ENCODE measurements at regions not wholly inside any gene's neighbourhood (a gene's known extent, or its start where the extent isn't known, plus 50 kb on each side); places are given as distances from the start of the nearest gene placed in this dataset.

DNA sequence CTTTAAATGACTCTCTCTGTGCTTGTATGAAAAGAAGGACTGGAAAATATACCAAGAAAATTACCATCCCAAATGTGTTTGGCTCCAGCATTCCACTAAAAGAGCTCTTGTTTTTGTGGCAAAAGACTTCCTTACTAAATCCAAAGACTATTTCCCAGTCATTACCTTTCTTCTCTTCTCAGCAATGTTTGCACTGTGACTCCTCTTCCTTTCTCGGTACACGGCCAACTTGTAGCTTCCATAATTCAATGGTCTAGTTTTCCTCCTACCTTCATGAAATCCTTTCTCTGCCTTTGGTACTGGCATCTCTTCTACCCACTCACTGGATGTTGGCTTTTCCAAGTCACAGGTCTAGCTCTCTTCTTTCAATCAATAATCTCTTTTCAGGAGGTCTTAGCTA, 568.5 kb upstream of the JAG1 start:
- Histone ChIP-seq H3K27ac (no peak overlapping the region), H3K27me3 (no peaks in the 10 kb centered on the region), H3K9me3 (no peaks in the 10 kb centered on the region), H3K4me1 (no peaks in the 10 kb centered on the region), H3K36me3 (no peaks in the 10 kb centered on the region), H3K4me3 (no peak overlapping the region)
- DNase-seq: no peak
- TF ChIP-seq POLR2A (IDR thresholded peaks at IDR 0.05): no peak
- TF ChIP-seq, protein P1, sequence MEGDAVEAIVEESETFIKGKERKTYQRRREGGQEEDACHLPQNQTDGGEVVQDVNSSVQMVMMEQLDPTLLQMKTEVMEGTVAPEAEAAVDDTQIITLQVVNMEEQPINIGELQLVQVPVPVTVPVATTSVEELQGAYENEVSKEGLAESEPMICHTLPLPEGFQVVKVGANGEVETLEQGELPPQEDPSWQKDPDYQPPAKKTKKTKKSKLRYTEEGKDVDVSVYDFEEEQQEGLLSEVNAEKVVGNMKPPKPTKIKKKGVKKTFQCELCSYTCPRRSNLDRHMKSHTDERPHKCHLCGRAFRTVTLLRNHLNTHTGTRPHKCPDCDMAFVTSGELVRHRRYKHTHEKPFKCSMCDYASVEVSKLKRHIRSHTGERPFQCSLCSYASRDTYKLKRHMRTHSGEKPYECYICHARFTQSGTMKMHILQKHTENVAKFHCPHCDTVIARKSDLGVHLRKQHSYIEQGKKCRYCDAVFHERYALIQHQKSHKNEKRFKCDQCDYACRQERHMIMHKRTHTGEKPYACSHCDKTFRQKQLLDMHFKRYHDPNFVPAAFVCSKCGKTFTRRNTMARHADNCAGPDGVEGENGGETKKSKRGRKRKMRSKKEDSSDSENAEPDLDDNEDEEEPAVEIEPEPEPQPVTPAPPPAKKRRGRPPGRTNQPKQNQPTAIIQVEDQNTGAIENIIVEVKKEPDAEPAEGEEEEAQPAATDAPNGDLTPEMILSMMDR (IDR thresholded peaks at IDR 0.05): no peak

DNA sequence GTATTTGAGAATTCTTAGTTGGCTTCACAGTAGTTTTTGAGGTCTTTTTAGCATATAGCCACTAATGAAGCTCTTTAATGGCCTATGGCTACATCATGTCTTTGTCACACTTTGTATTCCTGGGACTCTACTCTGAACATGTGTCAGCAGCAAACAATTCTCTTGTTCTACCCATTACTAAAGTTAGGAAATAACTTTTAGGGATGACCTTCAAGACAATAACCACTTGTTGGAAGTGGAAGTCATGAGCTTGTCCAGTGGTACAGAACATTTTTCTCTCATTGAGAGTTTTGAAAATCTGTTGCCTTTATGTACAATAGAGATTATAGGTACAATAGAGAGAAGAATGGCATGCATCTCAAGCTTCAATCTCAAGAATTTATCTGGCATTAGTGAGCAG, 571.6 kb upstream of the JAG1 start:
- H3K4me1 ChIP-seq: no peaks in the 10 kb centered on the region
- TF ChIP-seq, protein P1 (IDR thresholded peaks at IDR 0.05): no peak
- no peak for TF ChIP-seq POLR2A (IDR thresholded peaks at IDR 0.05)
- no peak overlapping the region for H3K4me3 ChIP-seq
- no peak overlapping the region for H3K27ac ChIP-seq
- no peaks in the 10 kb centered on the region for H3K36me3 ChIP-seq
- no peaks in the 10 kb centered on the region for H3K27me3 ChIP-seq
- DNase-seq: no peak
- no peaks in the 10 kb centered on the region for H3K9me3 ChIP-seq

GRCh38 chr20:11246251-11246775, 572.5 kb upstream of the JAG1 start:
- DNase-seq: no peak
- H3K27me3 ChIP-seq: no peaks in the 10 kb centered on the region
- TF ChIP-seq, protein P1 (IDR thresholded peaks at IDR 0.05): no peak
- H3K36me3 ChIP-seq: no peaks in the 10 kb centered on the region
- no peak overlapping the region for H3K4me3 ChIP-seq
- no peaks in the 10 kb centered on the region for H3K4me1 ChIP-seq
- no peaks in the 10 kb centered on the region for H3K9me3 ChIP-seq
- no peak overlapping the region for H3K27ac ChIP-seq

- Histone ChIP-seq H3K4me3 (no peak overlapping the region), H3K4me1 (no peaks in the 10 kb centered on the region), H3K27me3 (no peaks in the 10 kb centered on the region), H3K9me3 (no peaks in the 10 kb centered on the region), H3K36me3 (no peaks in the 10 kb centered on the region), H3K27ac (no peak overlapping the region)
- no peak for DNase-seq
- TF ChIP-seq, protein P1 (IDR thresholded peaks at IDR 0.05): no peak
- no peak for TF ChIP-seq POLR2A (IDR thresholded peaks at IDR 0.05)
Measured at GRCh38 chr20:11247046-11248010, 573.5 kb upstream of the JAG1 start.

GRCh38 chr20:11248011-11248409, 574.2 kb upstream of the JAG1 start:
- no peaks in the 10 kb centered on the region for H3K36me3 ChIP-seq
- H3K4me3 ChIP-seq: no peak overlapping the region
- no peak for DNase-seq
- no peaks in the 10 kb centered on the region for H3K4me1 ChIP-seq
- H3K27ac ChIP-seq: no peak overlapping the region
- TF ChIP-seq, protein P1 (IDR thresholded peaks at IDR 0.05): no peak
- no peak for TF ChIP-seq POLR2A (IDR thresholded peaks at IDR 0.05)
- H3K27me3 ChIP-seq: no peaks in the 10 kb centered on the region
- H3K9me3 ChIP-seq: no peaks in the 10 kb centered on the region

Measured in Peyer's patch (tissue), 4 donors.